A549 (cell line): ENCODE measurements at regions not wholly inside any gene's neighbourhood (a gene's known extent, or its start where the extent isn't known, plus 50 kb on each side); places are given as distances from the start of the nearest gene placed in this dataset.

Source experiments
- ATAC-seq, 2 experiments: fragments of 200-7000 bp in 1 of 2; fragments of >200 bp in 1 of 2; cut with Nextera tagmentation in 1 of 2; cut with Tn5 transposase in 1 of 2; 3 replicates each; pipeline versions ENCODE4 v1.8.0 to v1.9.1; 2018 to 2020; ENCODE audit warnings: mild to moderate bottlenecking in 1 of 2, moderate library complexity in 1 of 2
- CTCF ChIA-PET: fragments of 300-600 bp; sonication (Branson Sonifier 250); formaldehyde crosslinking; extraction: SDS; loops from one replicate; lab custom pipeline; 2021; ENCODE audit warnings: antibody characterized with exemption, inconsistent platforms; lab: Yijun Ruan, JAX
- POLR2A ChIA-PET: fragments of 350-600 bp; formaldehyde crosslinking; extraction: SDS; loops from one replicate; lab custom pipeline; 2021; ENCODE audit warnings: antibody characterized with exemption, inconsistent platforms; lab: Yijun Ruan, JAX
- DNase-seq, 2 experiments: peaks; one replicate each; pipeline versions ENCODE4 v3.0.0 to v3.0.0-alpha.2; 2011 to 2016; ENCODE audit warnings: low read depth in 1 of 2, low spot score in 1 of 2
- FAIRE-seq: peaks from 2 replicates; lab custom pipeline; 2011; peaks lifted over from hg19 to GRCh38; lab: Jason Lieb, UNC
- H3K27ac ChIP-seq, 2 experiments: fragments of >200 bp; sonication (Bioruptor Twin); formaldehyde crosslinking; 3 replicates each; pipeline ENCODE4 v1.5.1; 2016 to 2017
- H3K4me1 ChIP-seq: fragments of >200 bp; sonication (Bioruptor Twin); formaldehyde crosslinking; 3 replicates; pipeline ENCODE4 v1.6.1; 2016
- H3K4me2 ChIP-seq: fragments of >200 bp; sonication (Bioruptor Twin); formaldehyde crosslinking; 3 replicates; pipeline ENCODE4 v1.6.1; 2016
- H3K4me3 ChIP-seq: fragments of >200 bp; sonication (Bioruptor Twin); formaldehyde crosslinking; 3 replicates; pipeline ENCODE4 v1.5.1; 2016
- H3K9me3 ChIP-seq: fragments of >200 bp; sonication (Bioruptor Twin); formaldehyde crosslinking; 3 replicates; pipeline ENCODE4 v1.6.1; 2016
- BCL3 ChIP-seq: fragments of >200 bp; sonication (Bioruptor Twin); formaldehyde crosslinking; IDR thresholded peaks from 3 replicates; pipeline ENCODE4 v1.6.1; 2016
- CBX2 ChIP-seq: fragments of 200-600 bp; sonication (generic); IDR thresholded peaks from 2 replicates; pipeline ENCODE4 v1.6.1; 2016; ENCODE audit warnings: low read depth, mild to moderate bottlenecking, borderline replicate concordance
- CBX8 ChIP-seq: fragments of 200-600 bp; sonication (generic); IDR thresholded peaks from 2 replicates; pipeline ENCODE4 v1.6.1; 2016
- CTCF ChIP-seq: fragments of >200 bp; sonication (Bioruptor Twin); formaldehyde crosslinking; IDR thresholded peaks from 3 replicates; pipeline ENCODE4 v1.5.1; 2016
- E2F6 ChIP-seq: IDR thresholded peaks from 2 replicates; pipeline ENCODE4 v1.6.1; 2012; ENCODE audit warnings: low read depth, borderline replicate concordance
- FOSL2 ChIP-seq, 2 experiments: fragments of 450-650 bp in 1 of 2; fragments of >200 bp in 1 of 2; sonication (Bioruptor Twin) in 1 of 2; formaldehyde crosslinking; IDR thresholded peaks; 2 replicates each; pipeline versions ENCODE4 v1.5.0 to v1.6.1; 2016 to 2020; ENCODE audit warnings: mild to moderate bottlenecking in 1 of 2, moderate library complexity in 1 of 2
- FOXS1 ChIP-seq: fragments of 250-450 bp; sonication (Bioruptor Pico); IDR thresholded peaks from 2 replicates; pipeline ENCODE4 v1.5.0; 2020; ENCODE audit warnings: mild to moderate bottlenecking, moderate library complexity
- HOXA7 ChIP-seq: fragments of 250-450 bp; sonication (Bioruptor Pico); IDR thresholded peaks from 2 replicates; pipeline ENCODE4 v1.5.0; 2020; ENCODE audit warnings: mild to moderate bottlenecking, moderate library complexity
- HOXB5 ChIP-seq: fragments of 250-450 bp; sonication (Bioruptor Pico); IDR thresholded peaks from 2 replicates; pipeline ENCODE4 v1.5.0; 2020; ENCODE audit warnings: mild to moderate bottlenecking, moderate library complexity
- JUNB ChIP-seq: fragments of >200 bp; sonication (Bioruptor Twin); formaldehyde crosslinking; IDR thresholded peaks from 2 replicates; pipeline ENCODE4 v1.6.1; 2016
- KDM1A ChIP-seq: fragments of 200-600 bp; sonication (generic); IDR thresholded peaks from 2 replicates; pipeline ENCODE4 v1.6.1; 2016; ENCODE audit warnings: low read depth, mild to moderate bottlenecking
- MAFK ChIP-seq: fragments of 450-650 bp; IDR thresholded peaks from 2 replicates; pipeline ENCODE4 v1.6.1; 2014; ENCODE audit not compliant: partially characterized antibody
- NFE2L2 ChIP-seq: fragments of 150-350 bp; conservative IDR thresholded peaks from 2 replicates; pipeline ENCODE4 v1.6.1; 2014; ENCODE audit warnings: low read length
- NPAS2 ChIP-seq: fragments of 250-450 bp; sonication (Bioruptor Pico); IDR thresholded peaks from 2 replicates; pipeline ENCODE4 v1.8.0; 2022; ENCODE audit warnings: mild to moderate bottlenecking, moderate library complexity, borderline replicate concordance
- POLR2A ChIP-seq: IDR thresholded peaks from 2 replicates; pipeline ENCODE4 v1.6.1; 2012; ENCODE audit warnings: mild to moderate bottlenecking, low read length
- RAD21 ChIP-seq, 2 experiments: fragments of >200 bp in 1 of 2; sonication (Bioruptor Twin) in 1 of 2; formaldehyde crosslinking in 1 of 2; IDR thresholded peaks in 1 of 2; conservative IDR thresholded peaks in 1 of 2; 2 replicates in 1 of 2; 3 replicates in 1 of 2; pipeline ENCODE4 v1.6.1; 2012 to 2018; ENCODE audit warnings: inconsistent platforms in 1 of 2
- RARB ChIP-seq: fragments of 250-450 bp; sonication (Bioruptor Pico); IDR thresholded peaks from 2 replicates; pipeline ENCODE4 v1.8.0; 2021; ENCODE audit warnings: mild to moderate bottlenecking, moderate library complexity
- RFX5 ChIP-seq: fragments of 450-650 bp; IDR thresholded peaks from 2 replicates; pipeline ENCODE4 v1.7.1; 2014; ENCODE audit warnings: antibody characterized with exemption, mild to moderate bottlenecking, moderate library complexity
- RNF2 ChIP-seq: fragments of 200-600 bp; sonication (generic); IDR thresholded peaks from 2 replicates; pipeline ENCODE4 v1.6.1; 2016; ENCODE audit warnings: low read depth, mild to moderate bottlenecking, antibody characterized with exemption, moderate library complexity, borderline replicate concordance
- SMC3 ChIP-seq: fragments of >200 bp; sonication (Bioruptor Twin); formaldehyde crosslinking; IDR thresholded peaks from 3 replicates; pipeline ENCODE4 v1.6.1; 2018; ENCODE audit warnings: inconsistent platforms
- TFCP2L1 ChIP-seq: fragments of 250-450 bp; sonication (Bioruptor Pico); IDR thresholded peaks from 2 replicates; pipeline ENCODE4 v1.5.0; 2021; ENCODE audit warnings: mild to moderate bottlenecking
- USF2 ChIP-seq: fragments of 450-650 bp; IDR thresholded peaks from 2 replicates; pipeline ENCODE4 v1.6.1; 2014; ENCODE audit warnings: antibody characterized with exemption
- ZC3H11A ChIP-seq: fragments of 450-650 bp; IDR thresholded peaks from 2 replicates; pipeline ENCODE4 v1.6.1; 2014; ENCODE audit warnings: antibody characterized with exemption, mild to moderate bottlenecking
- ZSCAN20 ChIP-seq: fragments of 250-450 bp; sonication (Bioruptor Pico); IDR thresholded peaks from 2 replicates; pipeline ENCODE4 v1.8.0; 2022; ENCODE audit warnings: mild to moderate bottlenecking, moderate library complexity
- WGBS: methylation state at CpG from one replicate; pipeline ENCODE4 v1.1.6; 2017; ENCODE audit errors: missing lambda C conversion rate; 5-methylcytosine and 5-hydroxymethylcytosine counted together

- Histone ChIP-seq H3K4me3 (no peak overlapping the region), H3K9me3 (no peaks in the 10 kb centered on the region), H3K4me2 (no peak overlapping the region), H3K27ac (no peak overlapping the region), H3K4me1 (no peaks in the 10 kb centered on the region)
- POLR2A ChIA-PET: no interaction called here
- DNase-seq (peak; percentile 16 to 64), ATAC-seq (peak; percentile 85 to 86; a peak in 5 of 6 replicates), FAIRE-seq (peak; percentile 91)
- 0% methylated on average over 3 of the region's 3 CpGs for WGBS
- CTCF ChIA-PET: interaction anchor here (0.5 to 7.3 kb wide), 25 partner anchors 8 to 1407 kb away, joined by 3 to 88 read pairs (median 4); partner anchors contain the start of gene CCDC85A
- no peak for TF ChIP-seq JUNB
- no peak for TF ChIP-seq CBX2
- TF ChIP-seq HOXA7 (CRISPR knock-in tag): no peak
- no peak for TF ChIP-seq FOSL2 (IDR thresholded peaks at IDR 0.05)
- TF ChIP-seq FOSL2 (CRISPR knock-in tag; IDR thresholded peaks at IDR 0.05): no peak
- TF ChIP-seq SMC3: peak; percentile 96
- no peak for TF ChIP-seq TFCP2L1
- TF ChIP-seq RAD21 (conservative IDR thresholded peaks at IDR 0.05 in 1 of 2, IDR thresholded peaks at IDR 0.05 in 1 of 2): peak; percentile 85 to 91
- no peak for TF ChIP-seq RNF2
- no peak for TF ChIP-seq KDM1A
- no peak for TF ChIP-seq CBX8
- TF ChIP-seq CTCF: peak; percentile 93
- TF ChIP-seq ZSCAN20: no peak
Observed at GRCh38 chr2:57497489-57498096, 549.0 kb upstream of the VRK2 start.

GRCh38 chr2:57504787-57505186 is 541.8 kb upstream of the VRK2 start:
- TF ChIP-seq MAFK: peak; percentile 36
- TF ChIP-seq KDM1A: no peak
- no peak for TF ChIP-seq POLR2A
- H3K4me3 ChIP-seq: no peak overlapping the region
- WGBS: 0% methylated on average over 1 of the region's 1 CpG
- DNase-seq (no peak), ATAC-seq (no peak), FAIRE-seq (no peak)
- POLR2A ChIA-PET: no interaction called here
- no peaks in the 10 kb centered on the region for H3K4me1 ChIP-seq
- CTCF ChIA-PET: interaction anchor here (0.9 kb wide), 1 partner anchor 7 kb away, joined by 3 read pairs; no protein-coding TSS in a partner anchor
- no peak overlapping the region for H3K27ac ChIP-seq
- no peak overlapping the region for H3K4me2 ChIP-seq
- no peaks in the 10 kb centered on the region for H3K9me3 ChIP-seq

- POLR2A ChIA-PET: no interaction called here
- Histone ChIP-seq H3K4me3 (no peak overlapping the region), H3K9me3 (no peaks in the 10 kb centered on the region), H3K4me2 (no peak overlapping the region), H3K4me1 (no peaks in the 10 kb centered on the region), H3K27ac (no peak overlapping the region)
- TF ChIP-seq USF2 (no peak), NFE2L2 (peak; percentile 74)
- ATAC-seq: no peak
- FAIRE-seq: no peak
- CTCF ChIA-PET: interaction anchor here (2.0 to 3.4 kb wide), 2 partner anchors 11 to 1326 kb away, joined by 11 to 24 read pairs; partner anchors contain the start of gene CCDC85A
- DNase-seq: no peak
- 15% methylated on average over 2 of the region's 2 CpGs for WGBS
Observed at GRCh38 chr2:57509189-57509588, 537.4 kb upstream of the VRK2 start.

- no peak for FAIRE-seq
- no peak overlapping the region for H3K4me3 ChIP-seq
- peak in 1 of 2 experiments; percentile 55; a peak in 2 of 6 replicates for ATAC-seq
- H3K27ac ChIP-seq: no peak overlapping the region
- WGBS: 14% methylated on average over 4 of the region's 4 CpGs
- no peaks in the 10 kb centered on the region for H3K4me1 ChIP-seq
- POLR2A ChIA-PET: no interaction called here
- no peak for DNase-seq
- H3K4me2 ChIP-seq: no peak overlapping the region
- CTCF ChIA-PET: interaction anchor here (3.4 kb wide), 1 partner anchor 13 kb away, joined by 24 read pairs; no protein-coding TSS in a partner anchor
- TF ChIP-seq RARB (CRISPR knock-in tag): no peak
- TF ChIP-seq BCL3: no peak
- TF ChIP-seq JUNB: no peak
- TF ChIP-seq NPAS2 (CRISPR knock-in tag): no peak
- TF ChIP-seq FOXS1 (CRISPR knock-in tag): no peak
- TF ChIP-seq ZSCAN20: no peak
- TF ChIP-seq ZC3H11A: no peak
- no peak for TF ChIP-seq E2F6
- TF ChIP-seq HOXB5 (CRISPR knock-in tag): no peak
- no peak for TF ChIP-seq RFX5
- no peak for TF ChIP-seq KDM1A
- H3K9me3 ChIP-seq: no peaks in the 10 kb centered on the region
Observed at GRCh38 chr2:57510704-57511103, 535.9 kb upstream of the VRK2 start.
